D721Med (cell line): ENCODE measurements at regions not wholly inside any gene's neighbourhood (a gene's known extent, or its start where the extent isn't known, plus 50 kb on each side); places are given as distances from the start of the nearest gene placed in this dataset.

Experiments used
- DNase-seq: peaks from one replicate; pipeline ENCODE4 v3.0.0; 2011; ENCODE audit warnings: low spot score; ENCODE audit not compliant: insufficient read length
- FAIRE-seq: peaks from 2 replicates; lab custom pipeline; 2011; peaks lifted over from hg19 to GRCh38; lab: Jason Lieb, UNC
- TF ChIP-seq, protein P1 (sequence below): IDR thresholded peaks from 2 replicates; pipeline ENCODE4 v1.5.1; 2012; ENCODE audit warnings: mild to moderate bottlenecking, control low read depth; ENCODE audit not compliant: insufficient read depth; ENCODE audit errors: missing control alignments

GRCh38 chr5:106876665-106877194 lies 794.0 kb downstream of the EFNA5 start:
- TF ChIP-seq, protein P1, sequence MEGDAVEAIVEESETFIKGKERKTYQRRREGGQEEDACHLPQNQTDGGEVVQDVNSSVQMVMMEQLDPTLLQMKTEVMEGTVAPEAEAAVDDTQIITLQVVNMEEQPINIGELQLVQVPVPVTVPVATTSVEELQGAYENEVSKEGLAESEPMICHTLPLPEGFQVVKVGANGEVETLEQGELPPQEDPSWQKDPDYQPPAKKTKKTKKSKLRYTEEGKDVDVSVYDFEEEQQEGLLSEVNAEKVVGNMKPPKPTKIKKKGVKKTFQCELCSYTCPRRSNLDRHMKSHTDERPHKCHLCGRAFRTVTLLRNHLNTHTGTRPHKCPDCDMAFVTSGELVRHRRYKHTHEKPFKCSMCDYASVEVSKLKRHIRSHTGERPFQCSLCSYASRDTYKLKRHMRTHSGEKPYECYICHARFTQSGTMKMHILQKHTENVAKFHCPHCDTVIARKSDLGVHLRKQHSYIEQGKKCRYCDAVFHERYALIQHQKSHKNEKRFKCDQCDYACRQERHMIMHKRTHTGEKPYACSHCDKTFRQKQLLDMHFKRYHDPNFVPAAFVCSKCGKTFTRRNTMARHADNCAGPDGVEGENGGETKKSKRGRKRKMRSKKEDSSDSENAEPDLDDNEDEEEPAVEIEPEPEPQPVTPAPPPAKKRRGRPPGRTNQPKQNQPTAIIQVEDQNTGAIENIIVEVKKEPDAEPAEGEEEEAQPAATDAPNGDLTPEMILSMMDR, result no peak
- DNase-seq (no peak), FAIRE-seq (no peak)

DNA sequence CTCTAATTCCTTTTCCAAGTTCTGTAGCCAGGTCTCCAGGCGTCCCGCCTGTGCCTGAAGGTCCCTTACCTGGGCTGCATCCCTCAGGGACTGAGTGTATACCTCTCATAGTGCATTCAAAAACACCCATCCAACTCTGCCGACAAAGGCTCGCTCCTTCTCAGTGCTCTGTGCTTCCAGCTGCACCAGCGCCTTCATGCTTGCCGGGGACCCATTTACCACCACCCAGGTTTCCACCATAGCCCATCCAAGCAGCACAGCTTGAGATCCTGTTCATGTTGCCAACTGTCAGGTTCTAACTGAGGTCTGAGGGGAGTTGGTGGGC lies 794.5 kb downstream of the EFNA5 start:
- no peak for FAIRE-seq
- TF ChIP-seq, protein P1, result no peak

GRCh38 chr5:106875591-106876297 lies 795.0 kb downstream of the EFNA5 start:
- no peak for DNase-seq
- TF ChIP-seq, protein P1, result no peak
- FAIRE-seq, result no peak

More for the DNA sequence above, 794.5 kb downstream of the EFNA5 start:
- DNase-seq, result no peak

- TF ChIP-seq, protein P1, result no peak
- FAIRE-seq (no peak), DNase-seq (no peak)
These were observed 795.8 kb downstream of the EFNA5 start for GRCh38 chr5:106874974-106875373.

DNA sequence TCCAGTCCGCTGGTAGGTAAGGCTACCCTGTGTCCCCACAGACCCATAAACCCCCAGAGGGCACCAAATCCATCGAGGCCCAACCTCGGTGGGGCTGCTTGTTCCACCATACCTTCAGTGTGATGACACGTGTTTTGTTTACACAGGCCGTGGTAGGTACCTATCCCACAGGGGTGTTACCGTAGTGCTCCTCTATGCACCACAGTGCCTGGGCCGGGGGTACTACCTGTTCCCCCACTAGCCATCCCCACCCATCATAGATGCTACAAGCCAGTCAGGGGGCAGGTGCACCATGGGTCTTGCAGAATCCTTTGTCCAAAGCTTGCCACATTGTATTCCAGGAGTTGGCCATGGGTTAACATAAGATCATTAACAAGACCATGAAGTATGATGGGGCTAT lies 796.2 kb downstream of the EFNA5 start:
- FAIRE-seq (no peak), DNase-seq (no peak)
- TF ChIP-seq, protein P1, result no peak

DNA sequence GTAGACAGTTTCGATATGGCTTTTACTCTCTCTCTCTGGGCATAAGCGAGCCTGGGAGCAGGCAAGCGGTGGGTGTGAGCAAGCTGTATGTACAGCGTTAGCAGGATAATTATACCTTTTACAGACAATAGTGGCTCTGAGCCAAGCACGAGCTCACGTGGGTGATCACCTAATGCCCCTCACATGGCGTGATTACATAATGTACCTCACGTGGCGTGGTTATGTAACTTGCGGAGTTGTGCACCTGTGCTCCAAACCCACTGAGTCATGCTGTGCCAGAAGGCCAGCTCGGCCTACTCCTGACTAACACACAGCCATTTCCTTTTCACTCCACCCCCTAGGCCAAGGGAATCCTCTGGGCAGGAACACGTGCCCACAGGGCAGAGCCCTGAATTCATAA lies 797.2 kb downstream of the EFNA5 start:
- TF ChIP-seq, protein P1, result no peak
- DNase-seq, result no peak
- no peak for FAIRE-seq

DNA sequence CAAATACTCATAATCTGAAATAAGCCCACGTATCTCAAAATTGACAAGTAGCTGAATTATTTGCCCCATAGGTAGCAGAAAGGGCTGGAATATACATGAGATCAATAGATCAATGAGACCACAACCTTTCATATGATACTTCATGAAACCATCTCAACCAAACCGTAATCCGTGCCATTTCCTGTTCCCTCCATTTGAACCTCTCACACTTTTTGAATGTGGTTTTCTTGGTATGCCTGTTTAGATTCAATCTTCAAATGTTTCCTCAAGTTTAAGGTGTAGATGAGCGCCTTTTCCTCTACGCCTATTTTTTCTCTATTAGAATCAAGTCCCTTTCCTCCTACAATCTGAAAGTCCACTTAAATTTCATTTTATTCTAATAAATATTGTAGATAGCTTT lies 805.5 kb downstream of the EFNA5 start:
- DNase-seq (no peak), FAIRE-seq (no peak)
- TF ChIP-seq, protein P1, result no peak
